Fibroblast of skin of scalp (primary cell): ENCODE measurements at regions not wholly inside any gene's neighbourhood (a gene's known extent, or its start where the extent isn't known, plus 50 kb on each side); places are given as distances from the start of the nearest gene placed in this dataset.

ENCODE experiments used
- DNase-seq: peaks from one replicate; pipeline ENCODE4 v3.0.0-alpha.2; 2013

DNA sequence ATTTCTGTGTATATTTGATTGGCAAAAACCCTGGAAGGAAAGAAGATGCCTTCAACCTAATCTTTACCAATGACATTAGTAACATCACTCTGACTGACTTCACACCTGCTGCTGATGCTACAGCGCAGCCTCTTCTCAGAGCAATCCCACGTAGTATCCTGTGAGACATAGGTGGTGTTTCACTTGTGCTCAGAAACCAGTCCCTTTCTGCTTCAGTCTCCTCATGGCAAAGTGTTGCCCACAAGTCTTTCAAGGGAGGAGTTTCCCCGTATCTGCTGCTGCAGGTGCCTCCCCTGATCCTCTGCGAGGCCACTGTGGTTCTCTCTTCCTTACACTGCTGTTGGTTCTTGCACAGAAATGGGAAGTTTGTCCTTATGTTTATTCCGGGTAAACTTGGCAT, 433.2 kb upstream of the TNP1 start:
- DNase-seq: no peak

DNA sequence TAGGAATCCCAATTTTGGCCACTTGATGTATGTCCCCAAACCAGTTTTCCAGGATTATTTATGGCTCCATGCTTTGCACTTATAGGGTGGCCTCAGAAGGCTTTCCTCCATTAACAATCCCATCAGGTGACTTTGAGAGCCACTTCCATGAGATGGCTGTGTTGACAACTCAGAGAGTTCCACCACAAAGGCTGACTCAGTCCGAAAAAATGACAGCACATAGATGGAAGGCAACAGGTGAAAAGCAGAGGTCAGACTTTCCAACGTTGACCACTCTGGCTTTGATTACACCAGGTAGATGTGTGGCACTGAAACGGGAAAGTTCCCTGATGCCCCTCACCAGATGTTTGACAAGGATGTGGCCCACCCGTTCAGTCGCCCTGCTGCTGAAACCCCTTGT, 431.4 kb upstream of the TNP1 start:
- no peak for DNase-seq

DNA sequence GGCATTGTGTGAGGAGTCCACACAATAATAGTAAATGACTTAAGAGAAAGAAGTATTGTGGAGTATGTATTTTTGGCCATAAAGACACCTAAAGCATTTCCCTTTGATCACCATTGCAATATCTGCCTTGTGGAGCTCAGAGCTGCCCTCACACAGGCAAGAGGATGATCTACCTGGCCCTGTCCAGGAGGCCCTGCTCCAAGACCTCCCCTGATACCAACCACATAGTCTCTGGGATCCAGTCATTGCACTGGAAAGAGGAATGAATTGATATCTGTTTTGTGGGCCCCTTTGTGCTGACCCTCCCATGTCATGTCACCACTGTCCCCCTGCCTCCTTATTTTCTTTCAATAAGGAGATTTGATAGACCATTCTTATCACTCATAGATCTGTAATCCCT, 430.6 kb upstream of the TNP1 start:
- no peak for DNase-seq

DNA sequence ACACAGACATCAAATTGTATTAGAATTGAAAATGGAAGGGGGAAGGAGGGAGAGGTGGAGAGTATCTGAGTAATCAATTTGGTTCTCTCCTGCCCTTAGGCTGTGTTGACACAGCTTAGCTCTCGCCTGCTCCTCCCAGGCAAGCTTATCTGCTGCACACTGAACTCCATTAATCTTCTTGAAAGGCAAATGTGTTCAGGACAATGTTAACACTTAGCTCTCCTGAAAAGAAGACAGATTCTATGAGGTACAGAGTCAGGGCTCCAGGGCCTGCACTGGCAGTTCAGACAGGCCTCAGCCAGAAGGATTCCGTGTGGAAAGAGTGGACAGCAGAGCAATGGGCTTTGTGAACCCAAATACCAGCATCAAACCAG, 430.0 kb upstream of the TNP1 start:
- DNase-seq: no peak

DNA sequence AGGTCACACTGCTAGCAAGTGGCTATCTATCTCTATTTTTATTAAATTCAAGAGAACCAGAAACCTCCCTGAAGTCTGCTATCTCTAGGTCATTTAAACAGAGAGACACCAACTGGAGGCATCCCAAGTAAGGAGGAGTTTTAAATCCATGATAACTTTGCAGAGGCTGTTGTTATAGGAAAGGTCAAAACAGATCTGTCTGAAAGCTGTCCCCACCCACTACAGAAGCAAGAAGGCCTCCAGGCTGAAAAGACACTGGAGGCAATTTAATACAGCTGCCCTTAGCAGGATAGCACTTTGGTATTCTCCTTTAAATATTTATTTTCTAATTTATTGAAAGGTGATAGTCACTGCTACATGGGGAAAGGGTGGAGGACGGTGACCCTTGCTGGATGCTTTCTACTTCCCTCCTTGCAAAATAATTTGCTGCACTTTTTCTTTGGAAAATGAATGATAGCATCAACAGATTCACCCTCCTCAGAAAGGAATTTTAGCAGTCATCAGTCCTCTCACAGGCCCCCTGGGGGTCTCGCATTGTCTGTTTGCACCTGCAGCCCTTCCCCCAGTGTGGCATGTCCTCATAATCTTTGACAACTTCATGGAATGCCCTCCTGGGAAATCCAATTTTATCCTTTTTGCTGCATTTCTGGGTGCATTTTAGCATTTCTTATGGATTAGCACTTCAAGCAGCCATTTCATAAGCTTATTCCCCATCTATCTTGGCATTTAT, 429.5 kb upstream of the TNP1 start:
- no peak for DNase-seq

DNA sequence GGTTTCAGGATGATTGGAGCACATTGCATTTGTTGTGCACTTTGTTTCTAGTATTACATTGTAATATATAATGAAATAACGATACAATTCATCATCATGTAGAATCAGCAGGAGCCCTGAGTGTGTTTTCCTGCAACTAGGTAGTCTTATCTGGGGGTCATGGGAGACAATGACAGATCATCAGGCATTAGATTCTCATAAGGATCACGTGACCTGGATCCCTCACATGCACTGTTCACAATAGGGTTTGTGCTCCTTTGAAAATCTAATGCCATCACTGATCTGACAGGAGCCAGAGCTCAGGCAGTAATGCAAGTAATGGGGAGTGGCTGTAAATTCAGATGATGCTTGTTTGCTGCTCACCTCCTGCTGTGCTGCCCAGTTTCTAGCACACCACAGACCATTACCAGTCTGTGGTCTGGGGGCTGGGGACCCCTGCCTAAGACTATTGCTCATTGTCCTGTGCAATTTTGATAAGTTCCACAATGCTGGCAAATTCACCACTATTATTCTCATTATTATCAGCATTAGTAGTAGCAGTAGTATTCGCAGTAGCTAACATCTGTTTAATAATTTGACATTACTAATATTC, 428.7 kb upstream of the TNP1 start:
- no peak for DNase-seq

DNA sequence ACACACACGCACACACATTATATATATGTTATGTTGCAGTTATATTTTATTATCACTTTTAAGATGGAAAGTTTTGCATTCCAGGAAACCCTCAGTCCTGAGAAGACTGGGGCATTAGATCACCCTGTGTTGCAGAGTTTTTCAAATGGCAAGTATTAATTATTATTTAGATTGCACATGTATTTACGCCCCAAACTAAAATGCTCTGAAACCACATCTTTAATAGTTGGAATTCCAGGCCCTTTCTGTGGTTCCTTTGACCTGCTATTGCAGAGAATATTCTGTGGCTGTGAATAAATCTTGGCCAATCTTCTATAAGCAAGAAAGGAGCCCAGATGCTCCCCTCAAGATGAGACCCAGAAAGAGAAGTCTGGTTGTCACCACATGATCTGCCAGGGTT, 427.0 kb upstream of the TNP1 start:
- peak; percentile 92 for DNase-seq

DNA sequence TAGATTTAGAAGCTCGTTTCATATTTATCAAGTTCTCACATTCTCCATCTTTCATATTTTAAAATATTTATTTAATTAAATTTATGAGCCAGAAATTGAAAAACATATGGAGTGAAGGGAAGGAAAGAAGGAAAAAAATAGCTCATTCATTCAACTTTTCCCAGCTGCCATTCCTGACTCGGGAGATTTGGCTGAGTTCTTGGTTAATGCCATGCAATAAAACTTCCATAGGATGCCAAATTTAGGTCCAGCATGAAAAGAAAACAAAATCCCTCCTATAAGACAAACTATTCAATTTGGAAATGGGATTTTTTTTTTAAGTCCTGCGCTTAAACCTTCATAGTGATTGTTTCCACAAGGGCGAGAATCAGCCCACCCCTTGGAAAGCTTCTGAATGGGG, 426.1 kb upstream of the TNP1 start:
- no peak for DNase-seq

DNA sequence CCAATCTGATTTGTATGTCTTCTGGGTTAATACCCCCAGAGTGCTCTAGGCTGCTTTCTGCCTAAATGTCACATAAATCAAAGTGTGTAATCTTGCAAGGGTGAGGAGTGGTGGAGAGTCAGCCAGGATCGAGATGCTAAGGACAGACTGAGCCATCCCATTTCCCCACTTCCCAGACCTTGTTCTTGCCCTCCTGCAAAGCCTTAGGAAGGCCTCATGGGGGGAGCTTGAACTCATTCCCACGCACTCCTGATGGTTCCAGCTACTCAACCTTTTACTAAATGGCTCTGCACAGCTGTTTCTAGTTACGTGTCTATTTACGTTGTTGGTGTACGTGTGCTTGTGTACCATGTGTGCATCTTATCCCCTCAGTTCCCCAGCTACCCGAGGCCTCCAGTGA, 423.6 kb upstream of the TNP1 start:
- peak; percentile 69 for DNase-seq

DNA sequence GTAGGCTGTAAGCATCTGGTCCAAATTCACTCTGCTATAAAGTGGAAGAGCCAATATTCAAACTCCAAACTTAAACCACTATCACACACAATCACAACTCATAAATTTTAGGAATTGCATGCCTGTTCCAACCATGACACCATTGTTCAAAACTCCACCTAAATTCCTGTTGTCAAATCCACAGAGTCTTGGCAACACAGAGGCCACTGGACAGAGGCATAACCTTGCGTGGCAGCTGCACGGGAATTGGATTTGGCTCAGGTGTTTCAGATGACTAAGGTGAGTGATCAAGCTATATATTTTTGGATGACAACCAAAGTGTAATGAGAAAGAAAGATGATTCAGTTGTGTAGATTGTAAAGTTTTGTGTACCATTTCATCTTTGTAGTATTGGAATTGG, 422.7 kb upstream of the TNP1 start:
- peak; percentile 41 for DNase-seq

DNA sequence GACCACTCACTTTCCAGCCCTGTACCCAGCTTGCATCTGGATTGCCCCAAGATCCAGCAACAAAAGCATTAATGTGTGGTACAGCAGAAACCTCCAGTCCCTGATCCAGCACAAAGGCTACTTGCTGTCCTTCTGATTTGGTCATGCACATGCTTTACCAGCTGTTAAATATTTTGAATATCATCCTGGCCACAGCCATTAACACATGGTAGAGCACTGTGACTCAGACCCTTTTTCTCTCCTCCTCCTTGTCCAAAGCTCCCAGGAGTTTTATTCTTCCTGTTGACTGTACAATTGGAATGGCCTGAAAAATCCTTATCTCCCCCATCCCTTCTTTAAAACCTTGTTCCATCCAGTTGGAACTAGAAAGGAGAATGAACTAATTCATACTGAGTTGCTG, 419.7 kb upstream of the TNP1 start:
- DNase-seq: peak; percentile 97

DNA sequence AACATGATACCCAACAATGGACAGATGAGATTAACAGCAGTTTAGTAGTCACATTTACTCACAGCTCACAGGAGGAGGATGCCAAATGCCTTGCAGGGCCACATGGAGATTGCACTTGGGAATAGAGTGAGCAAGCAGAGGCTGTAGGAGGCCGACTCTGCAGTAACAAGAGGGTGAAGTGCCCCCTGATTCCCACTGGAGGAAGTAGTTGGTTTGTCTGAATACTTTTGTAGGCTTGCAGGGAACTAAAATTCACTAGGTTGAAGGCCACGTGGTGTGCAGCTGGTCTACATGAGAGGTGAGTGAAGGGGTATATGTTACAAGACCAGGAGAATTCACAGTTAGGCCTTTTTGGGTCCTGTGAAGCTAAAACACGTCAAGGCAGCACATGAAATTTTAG, 419.3 kb upstream of the TNP1 start:
- DNase-seq: peak; percentile 81

DNA sequence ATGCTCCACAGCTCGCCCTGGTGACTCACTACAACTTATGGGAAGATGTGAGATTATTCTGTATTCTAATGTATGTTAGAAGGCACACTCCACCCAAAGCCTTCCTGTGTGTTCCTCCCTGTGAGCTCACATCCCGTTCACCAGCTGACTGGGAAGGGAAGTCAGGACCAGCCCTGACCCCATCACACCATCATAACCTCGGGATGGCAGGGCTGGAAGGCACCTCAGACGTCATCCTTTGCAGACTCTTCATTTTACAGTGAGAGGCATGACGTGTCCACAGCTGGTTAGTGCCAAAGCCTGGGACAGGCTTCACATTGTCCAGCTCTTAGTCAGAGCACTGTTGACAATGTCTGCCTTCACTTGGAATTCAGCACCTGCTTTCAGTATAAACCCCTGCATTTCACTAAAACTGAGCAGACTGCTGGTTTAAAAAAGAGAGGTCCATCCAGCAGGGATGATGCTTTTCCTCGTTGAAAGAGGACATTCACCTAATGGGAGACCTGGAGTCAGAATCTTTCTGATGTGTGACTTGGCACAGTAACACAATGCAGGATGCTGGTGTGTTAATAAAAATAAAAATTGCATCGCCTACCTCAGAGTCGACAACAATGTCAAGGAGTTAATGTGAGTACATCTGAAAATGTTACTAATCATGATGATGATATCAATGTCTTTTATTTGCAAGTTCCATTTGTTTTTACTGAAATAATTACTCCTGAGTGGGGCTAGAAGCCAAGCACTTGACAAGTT, 418.0 kb upstream of the TNP1 start:
- peak; percentile 93 for DNase-seq

DNA sequence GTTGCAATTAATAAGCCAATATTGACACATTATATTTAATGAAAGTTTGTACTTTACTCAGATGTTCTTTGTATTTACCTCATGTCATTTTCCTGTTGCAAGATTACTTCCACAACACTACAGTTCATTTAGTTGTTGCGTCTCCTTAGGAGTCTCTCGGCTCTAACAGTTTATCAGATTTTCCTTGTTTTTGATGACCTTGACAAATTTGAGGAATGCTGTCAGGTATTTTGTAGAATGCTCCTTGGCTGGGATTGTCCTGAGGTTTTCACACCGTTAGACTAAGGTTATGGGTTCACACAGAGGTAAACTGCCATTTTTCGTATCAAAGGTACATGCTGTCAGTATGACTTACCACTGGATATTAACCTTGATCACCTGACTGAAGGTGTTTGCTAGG, 416.6 kb upstream of the TNP1 start:
- DNase-seq: no peak

DNA sequence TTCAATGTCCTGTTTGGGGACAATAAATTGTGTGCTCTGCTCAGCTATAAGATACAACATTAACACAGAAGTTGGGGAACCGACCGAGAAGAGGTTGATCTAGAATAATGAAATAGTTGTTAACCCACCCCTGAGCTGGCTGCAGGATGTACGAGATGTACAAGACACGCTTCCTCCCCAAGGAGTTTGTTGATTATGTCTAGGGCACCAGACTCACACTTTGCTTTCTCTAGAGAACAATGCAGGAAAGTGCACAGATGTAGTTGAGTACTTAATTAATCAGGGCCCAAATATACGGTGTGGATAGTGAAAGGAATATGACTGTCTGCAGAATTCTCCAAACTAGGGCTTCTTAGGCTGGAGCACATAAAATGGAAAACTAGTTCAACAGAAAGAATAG, 415.2 kb upstream of the TNP1 start:
- no peak for DNase-seq

DNA sequence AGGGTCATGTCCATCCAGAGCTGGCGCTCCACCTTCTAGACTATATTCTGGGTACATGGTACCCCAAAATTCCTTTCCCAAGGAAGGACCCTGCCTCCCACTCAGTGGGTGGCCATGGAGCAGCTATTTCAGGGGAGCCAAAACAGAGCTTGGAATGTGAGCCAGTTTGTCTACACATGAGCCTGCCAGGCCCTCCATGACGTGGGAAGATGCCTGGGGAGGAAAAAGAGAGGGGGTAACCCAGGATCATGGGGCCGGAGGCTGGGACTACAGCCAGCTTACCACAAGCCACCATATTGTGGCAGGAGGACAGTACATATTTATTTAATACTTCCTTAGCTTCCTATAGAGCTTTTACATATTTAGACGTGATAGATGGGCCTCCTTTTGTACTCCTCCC, 414.7 kb upstream of the TNP1 start:
- peak; percentile 33 for DNase-seq

DNA sequence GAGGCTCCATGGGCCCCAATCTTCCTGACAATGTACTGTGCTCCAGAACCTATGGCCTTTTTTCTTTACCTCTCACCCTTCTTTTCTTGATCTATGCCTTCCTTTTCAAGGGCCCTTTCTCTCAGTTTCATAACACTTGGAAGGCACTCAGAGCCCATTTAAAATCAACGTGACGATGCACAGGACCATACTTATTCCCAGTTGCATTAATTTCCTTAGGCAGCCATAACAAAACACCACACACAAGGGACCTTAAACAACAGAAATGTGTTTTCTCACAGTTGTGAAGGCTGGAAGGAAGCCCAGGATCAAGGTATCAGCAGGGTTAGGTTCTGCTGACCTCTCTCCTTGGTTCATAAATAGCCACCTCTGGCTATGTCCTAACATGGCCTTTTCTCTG, 414.0 kb upstream of the TNP1 start:
- no peak for DNase-seq

DNA sequence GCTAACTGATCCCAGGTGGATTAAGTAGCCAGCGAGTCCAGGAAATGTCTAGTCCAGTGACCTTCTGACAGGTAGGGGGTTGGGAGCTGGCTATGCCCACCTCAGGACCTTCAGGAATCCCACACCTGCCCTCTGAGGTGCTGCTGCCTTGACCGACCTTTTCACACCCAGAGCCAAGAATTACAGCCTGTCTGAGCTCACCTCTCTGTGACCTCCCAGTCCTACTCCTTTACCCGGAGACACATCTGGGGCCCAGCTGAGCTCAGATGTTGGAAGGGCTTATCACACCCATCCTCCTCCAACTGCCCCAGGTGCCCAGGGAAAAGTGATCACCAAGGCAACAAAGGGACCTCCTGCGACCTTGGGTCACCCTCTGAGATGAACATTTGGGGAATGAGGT, 413.3 kb upstream of the TNP1 start:
- no peak for DNase-seq

DNA sequence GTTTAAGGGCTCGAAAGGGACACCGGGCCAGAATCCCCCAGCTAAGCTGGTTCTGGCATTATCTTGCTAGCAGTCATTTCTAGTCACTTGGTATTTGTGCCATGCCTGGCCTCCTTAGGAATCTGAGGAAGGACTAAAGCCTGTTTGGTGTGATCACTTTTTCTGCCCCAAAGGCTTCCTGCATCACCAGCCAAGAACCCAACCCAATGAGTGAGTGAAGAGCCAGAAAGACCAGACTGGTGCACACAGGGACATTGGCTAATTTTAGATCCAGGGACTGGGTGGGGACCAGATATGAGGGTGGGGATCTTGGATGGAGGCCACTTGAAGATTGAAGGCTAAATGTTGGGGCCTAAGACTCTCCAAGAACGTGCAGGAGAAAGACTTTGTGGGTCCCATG, 411.9 kb upstream of the TNP1 start:
- DNase-seq: no peak

DNA sequence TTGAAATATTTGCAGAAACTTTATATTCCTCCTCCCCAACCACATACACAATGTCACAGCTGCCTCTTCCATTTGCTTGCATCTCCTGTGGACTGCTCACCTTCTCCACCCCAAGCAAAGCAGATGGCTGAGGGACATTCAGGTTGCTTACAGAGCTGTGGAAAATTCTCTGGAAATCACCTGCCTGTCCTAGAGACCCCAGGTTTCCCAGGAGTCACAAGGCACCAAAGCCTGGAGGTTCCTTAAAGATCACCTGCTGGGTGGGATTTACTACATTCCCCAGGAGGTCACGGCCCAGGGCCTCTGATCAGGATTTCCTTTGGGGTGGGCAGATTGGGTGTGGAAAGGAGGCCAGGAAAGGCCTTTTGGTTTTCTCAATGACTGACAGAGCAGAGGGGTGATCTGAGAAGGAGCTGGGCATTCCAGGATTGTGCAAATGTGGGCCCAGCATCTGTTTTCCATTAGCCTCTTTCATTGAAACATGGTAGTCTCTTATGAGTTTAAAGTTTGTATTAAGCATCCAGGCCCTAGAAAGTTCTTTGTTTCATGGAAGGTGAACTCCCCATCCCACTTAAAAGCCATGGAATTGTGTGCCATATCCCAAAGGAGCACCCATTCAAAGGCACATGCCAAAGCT, 410.7 kb upstream of the TNP1 start:
- DNase-seq: peak; percentile 75

DNA sequence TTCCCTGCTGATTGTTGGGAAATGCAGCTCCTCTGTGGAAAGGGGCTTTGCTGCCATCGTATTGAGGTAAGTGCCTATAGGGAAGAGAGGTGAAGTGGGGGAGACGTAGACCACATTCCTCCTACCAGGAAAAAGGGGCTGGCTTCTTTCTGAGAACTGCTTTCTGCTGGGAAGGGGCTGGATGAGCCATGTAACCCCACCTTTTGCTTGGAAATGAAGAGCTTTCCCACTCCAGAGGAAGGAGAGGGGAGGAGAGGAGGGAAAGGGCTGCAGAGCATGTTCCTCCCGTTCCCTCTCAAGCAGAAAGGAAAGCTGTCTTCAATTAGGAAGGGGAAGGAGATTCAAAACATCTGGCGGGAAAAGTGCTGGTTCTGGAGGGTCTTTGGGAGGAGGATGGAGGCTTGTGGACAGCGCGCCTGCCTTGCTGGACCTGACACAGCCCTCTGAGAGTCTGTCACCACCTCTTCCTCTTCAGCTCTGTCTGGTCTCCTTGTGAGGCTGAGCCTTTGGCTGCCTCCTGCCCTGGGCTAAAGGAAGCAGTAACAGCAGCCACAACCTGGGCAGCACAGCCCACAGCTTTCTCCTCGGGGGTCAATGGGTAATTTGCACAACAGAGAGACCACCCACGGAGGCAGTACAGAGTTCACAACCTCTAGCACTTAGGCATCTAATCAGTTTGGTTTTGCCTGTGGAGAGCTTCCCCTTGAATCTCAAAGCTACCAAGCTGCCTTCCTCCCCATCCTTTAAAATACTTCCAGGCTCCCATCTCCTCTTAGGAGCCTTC, 410.0 kb upstream of the TNP1 start:
- peak; percentile 20 for DNase-seq

DNA sequence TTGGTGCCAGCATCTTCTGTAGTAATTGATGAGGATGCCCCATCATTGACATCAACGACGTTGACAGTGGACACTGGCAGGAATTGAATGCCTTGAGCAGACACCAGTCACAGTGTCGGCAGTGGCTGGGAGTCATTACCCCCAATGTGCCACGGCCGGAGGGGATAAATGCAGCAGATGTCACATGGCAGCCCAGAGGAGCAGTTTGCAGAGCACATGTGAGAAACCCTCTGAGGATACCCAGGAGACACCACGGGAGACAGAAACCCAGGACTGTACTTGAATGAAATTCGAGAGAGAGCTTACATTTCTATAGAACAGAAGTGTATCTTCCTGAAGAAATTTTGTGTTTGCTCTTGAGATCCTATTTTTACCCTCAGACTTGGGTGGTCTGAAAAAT, 409.1 kb upstream of the TNP1 start:
- no peak for DNase-seq

DNA sequence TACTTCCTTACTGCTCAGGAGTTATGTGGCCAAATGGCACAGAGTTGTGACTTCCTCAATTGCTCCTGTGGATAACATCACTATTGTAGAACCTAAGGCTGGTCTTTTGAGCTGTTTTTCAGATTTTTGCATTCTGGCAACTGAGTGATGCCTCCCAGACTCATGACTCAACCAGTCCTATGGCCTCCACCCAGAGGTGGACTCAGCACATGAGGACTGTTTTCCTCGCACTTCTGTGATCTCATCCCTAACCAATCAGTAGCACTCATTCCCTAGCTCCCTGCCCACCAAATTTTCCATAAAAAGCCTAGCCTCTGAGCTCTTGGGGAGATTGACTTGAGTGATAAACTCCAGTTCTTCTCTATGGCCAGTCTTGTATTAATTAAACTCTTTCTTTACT, 407.9 kb upstream of the TNP1 start:
- no peak for DNase-seq
